PC-3 (cell line): ENCODE measurements at regions not wholly inside any gene's neighbourhood (a gene's known extent, or its start where the extent isn't known, plus 50 kb on each side); places are given as distances from the start of the nearest gene placed in this dataset.

Experiments used
- ATAC-seq: fragments of 200-7000 bp; cut with Tn5 transposase; 2 replicates; pipeline ENCODE4 v1.9.1; 2020; ENCODE audit warnings: mild to moderate bottlenecking, moderate library complexity
- BruUV-seq: library from RNA; stranded (reverse); fragments of 400-500 nt; replicated peaks from 2 replicates; lab custom pipeline; 2021; lab: Mats Ljungman, UMichigan
- CTCF ChIA-PET: fragments of 300-600 bp; sonication (Branson Sonifier 250); formaldehyde crosslinking; loops from one replicate; lab custom pipeline; 2022; ENCODE audit warnings: antibody characterized with exemption; lab: Charles Lee
- POLR2A ChIA-PET: fragments of 300-600 bp; sonication (Branson Sonifier 250); formaldehyde crosslinking; loops from one replicate; lab custom pipeline; 2022; ENCODE audit warnings: antibody characterized with exemption; ENCODE audit not compliant: unreplicated experiment; lab: Charles Lee
- DNase-seq: peaks from one replicate; pipeline ENCODE4 v3.0.0-alpha.2; 2015
- H2AFZ ChIP-seq: fragments of 300-600 bp; sonication (generic); 2 replicates; pipeline ENCODE4 v1.6.0; 2016; ENCODE audit warnings: antibody characterized with exemption, low read length
- H3F3A ChIP-seq: fragments of 300-600 bp; sonication (generic); one replicate; pipeline ENCODE4 v1.6.0; 2017; ENCODE audit warnings: antibody characterized with exemption, low read length, control low read depth, mild to moderate bottlenecking; ENCODE audit not compliant: unreplicated experiment
- H3K27ac ChIP-seq: fragments of 300-600 bp; sonication (generic); 2 replicates; pipeline ENCODE4 v1.5.1; 2016; ENCODE audit warnings: mild to moderate bottlenecking, low read length
- H3K27me3 ChIP-seq: fragments of 300-600 bp; sonication (generic); 2 replicates; pipeline ENCODE4 v1.6.1; 2016; ENCODE audit warnings: low read length, mixed read lengths
- H3K36me3 ChIP-seq: fragments of 300-600 bp; sonication (generic); 2 replicates; pipeline ENCODE4 v1.6.1; 2016; ENCODE audit warnings: low read depth, mixed run types, low read length, mixed read lengths
- H3K4me1 ChIP-seq: fragments of 300-600 bp; sonication (generic); 2 replicates; pipeline ENCODE4 v1.5.1; 2016; ENCODE audit warnings: low read length; ENCODE audit not compliant: insufficient read depth
- H3K4me2 ChIP-seq: fragments of 300-600 bp; sonication (generic); 2 replicates; pipeline ENCODE4 v1.6.0; 2016; ENCODE audit warnings: low read length
- H3K4me3 ChIP-seq: fragments of 300-600 bp; sonication (generic); 2 replicates; pipeline ENCODE4 v1.5.1; 2016; ENCODE audit warnings: mild to moderate bottlenecking, low read length, mixed read lengths
- H3K79me2 ChIP-seq: fragments of 300-600 bp; sonication (generic); 2 replicates; pipeline ENCODE4 v1.6.1; 2017; ENCODE audit warnings: low read length, mixed read lengths
- H3K9ac ChIP-seq: fragments of 300-600 bp; sonication (generic); 2 replicates; pipeline ENCODE4 v1.6.0; 2016; ENCODE audit warnings: mild to moderate bottlenecking, low read length
- H3K9me2 ChIP-seq: fragments of 300-600 bp; sonication (generic); replicated peaks from 2 replicates; pipeline ENCODE4 v1.6.1; 2016; ENCODE audit warnings: mixed run types, low read length, mixed read lengths
- H3K9me3 ChIP-seq: fragments of 300-600 bp; sonication (generic); 2 replicates; pipeline ENCODE4 v1.6.1; 2016; ENCODE audit warnings: low read length, mixed read lengths
- H4K20me1 ChIP-seq: fragments of 300-600 bp; sonication (generic); 2 replicates; pipeline ENCODE4 v1.6.1; 2016; ENCODE audit warnings: low read length, mixed read lengths
- CTCF ChIP-seq: fragments of 300-600 bp; sonication (generic); conservative IDR thresholded peaks from 2 replicates; pipeline ENCODE4 v1.5.1; 2017; ENCODE audit warnings: antibody characterized with exemption, low read depth, mild to moderate bottlenecking, low read length
- EZH2 ChIP-seq: fragments of 300-600 bp; sonication (generic); IDR thresholded peaks from one replicate; pipeline ENCODE4 v1.6.1; 2017; ENCODE audit warnings: antibody characterized with exemption, mild to moderate bottlenecking, low read length; ENCODE audit not compliant: unreplicated experiment
- EZH2phosphoT487 ChIP-seq: fragments of 300-600 bp; sonication (generic); IDR thresholded peaks from 2 replicates; pipeline ENCODE4 v1.6.1; 2018; ENCODE audit warnings: mild to moderate bottlenecking, antibody characterized with exemption, low read length, borderline replicate concordance
- intact Hi-C: fragments of 100-400 bp; cut with micrococcal nuclease; formaldehyde crosslinking; loops from 2 replicates; pipeline ENCODE4 v1.9.0; 2023

- no peak for DNase-seq
- no TSS peak for BruUV-seq
- H2AFZ ChIP-seq = no peak overlapping the region
Measured at GRCh38 chr4:177163532-177163931, 146.1 kb upstream of the NEIL3 start.

GRCh38 chr4:177171588-177171987 is 138.1 kb upstream of the NEIL3 start:
- intact Hi-C loops = no loop called here
- CTCF ChIA-PET = no interaction called here

More at GRCh38 chr4:177163532-177163931, 146.1 kb upstream of the NEIL3 start:
- no peak overlapping the region for H3K27ac ChIP-seq
- H3K36me3 ChIP-seq = no peaks in the 10 kb centered on the region
- no peaks in the 10 kb centered on the region for H3K9me2 ChIP-seq
- no peak for TF ChIP-seq CTCF
- no peak for TF ChIP-seq EZH2phosphoT487
- TF ChIP-seq EZH2 = no peak
- CTCF ChIA-PET = no interaction called here
- H3K27me3 ChIP-seq = no peaks in the 10 kb centered on the region
- intact Hi-C loops = no loop called here
- no peaks in the 10 kb centered on the region for H4K20me1 ChIP-seq
- H3K4me3 ChIP-seq = no peak overlapping the region
- ATAC-seq = no peak
- no peaks in the 10 kb centered on the region for H3F3A ChIP-seq
- no peak overlapping the region for H3K9ac ChIP-seq
- POLR2A ChIA-PET = no interaction called here
- no peaks in the 10 kb centered on the region for H3K79me2 ChIP-seq
- H3K4me1 ChIP-seq = no peaks in the 10 kb centered on the region
- no peak overlapping the region for H3K4me2 ChIP-seq
- H3K9me3 ChIP-seq = no peaks in the 10 kb centered on the region

DNA sequence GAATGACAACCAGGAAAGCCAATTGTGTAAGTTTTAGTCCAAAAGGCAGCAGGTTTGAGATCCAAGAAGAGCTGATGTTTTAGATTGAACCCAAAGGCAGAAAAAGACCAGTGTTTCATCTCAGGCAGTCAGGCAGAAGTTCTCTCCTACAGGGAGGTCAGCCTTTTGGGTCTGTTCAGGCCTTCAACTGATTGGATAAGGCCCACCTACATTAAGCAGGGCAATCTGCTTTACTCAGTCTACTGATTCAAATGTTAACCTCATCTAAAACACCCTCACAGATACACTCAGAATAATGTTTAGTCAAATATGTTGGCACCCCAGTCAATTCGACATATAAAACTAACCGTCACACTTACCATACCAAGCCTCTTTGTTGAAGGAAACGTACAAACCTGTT is 134.2 kb upstream of the NEIL3 start:
- CTCF ChIA-PET = no interaction called here
- intact Hi-C loops = no loop called here
- BruUV-seq = no TSS peak
- Histone ChIP-seq H3K79me2 (no peaks in the 10 kb centered on the region), H4K20me1 (no peaks in the 10 kb centered on the region), H3K4me2 (no peak overlapping the region), H3K36me3 (no peaks in the 10 kb centered on the region), H3K4me3 (no peak overlapping the region), H2AFZ (no peak overlapping the region), H3K9me3 (no peaks in the 10 kb centered on the region), H3K4me1 (no peaks in the 10 kb centered on the region), H3K9ac (no peak overlapping the region), H3K9me2 (no peaks in the 10 kb centered on the region), H3K27me3 (no peaks in the 10 kb centered on the region), H3F3A (no peaks in the 10 kb centered on the region), H3K27ac (no peak overlapping the region)
- DNase-seq = no peak
- ATAC-seq = no peak
- no peak for TF ChIP-seq EZH2
- POLR2A ChIA-PET = no interaction called here

More at GRCh38 chr4:177171588-177171987, 138.1 kb upstream of the NEIL3 start:
- BruUV-seq = no TSS peak
- no peaks in the 10 kb centered on the region for H3K79me2 ChIP-seq
- no peaks in the 10 kb centered on the region for H3K9me3 ChIP-seq
- no peak for DNase-seq
- no peak overlapping the region for H3K9ac ChIP-seq
- no peak for ATAC-seq
- H3K4me2 ChIP-seq = no peak overlapping the region
- no peak overlapping the region for H3K27ac ChIP-seq
- no peak overlapping the region for H2AFZ ChIP-seq
- POLR2A ChIA-PET = no interaction called here
- H3K4me3 ChIP-seq = no peak overlapping the region
- no peak for TF ChIP-seq EZH2
- no peak for TF ChIP-seq CTCF
- TF ChIP-seq EZH2phosphoT487 = no peak
- no peaks in the 10 kb centered on the region for H3K27me3 ChIP-seq
- H4K20me1 ChIP-seq = no peaks in the 10 kb centered on the region
- no peaks in the 10 kb centered on the region for H3F3A ChIP-seq
- no peaks in the 10 kb centered on the region for H3K36me3 ChIP-seq
- H3K4me1 ChIP-seq = no peaks in the 10 kb centered on the region
- no peaks in the 10 kb centered on the region for H3K9me2 ChIP-seq
